NT2/D1 (cell line): ENCODE measurements at regions not wholly inside any gene's neighbourhood (a gene's known extent, or its start where the extent isn't known, plus 50 kb on each side); places are given as distances from the start of the nearest gene placed in this dataset.

Source experiments
- YY1 ChIP-seq: IDR thresholded peaks from 2 replicates; pipeline ENCODE4 v1.6.1; 2011; ENCODE audit not compliant: insufficient read length, insufficient read depth
- ZNF274 ChIP-seq: IDR thresholded peaks from 2 replicates; pipeline ENCODE4 v1.6.1; 2011; ENCODE audit warnings: mild to moderate bottlenecking, low read depth, low read length

GRCh38 chr12:65728455-65728847 is 95.8 kb upstream of the HMGA2 start:
- TF ChIP-seq ZNF274 (no peak), YY1 (no peak)
